ENCODE measurements at regions not wholly inside any gene's neighbourhood (a gene's known extent, or its start where the extent isn't known, plus 50 kb on each side); places are given as distances from the start of the nearest gene placed in this dataset.
"Not testable (repeated sequence)": the region's sequence is repeated elsewhere in the genome, so short reads cannot be mapped to it uniquely, and the experiment has no call there.

GRCh38 chr12:89167986-89168385 is 184.3 kb downstream of the DUSP6 start:
- DNase-seq, result no peak
- in situ Hi-C loops (cut with MboI; ENCODE audit: low pct_unique_long_range_greater_than_20kb, low sequenced_read_pairs), result loop anchor here (25.0 kb wide), 1 partner anchor 106 kb away; no protein-coding TSS in a partner anchor

- DNase-seq, result peak; percentile 80
- in situ Hi-C loops (cut with MboI; ENCODE audit: low pct_unique_long_range_greater_than_20kb, low sequenced_read_pairs), result loop anchor here (25.0 kb wide), 1 partner anchor 104 kb away; no protein-coding TSS in a partner anchor
Measured at GRCh38 chr12:89166525-89166934, 185.8 kb downstream of the DUSP6 start.

DNA sequence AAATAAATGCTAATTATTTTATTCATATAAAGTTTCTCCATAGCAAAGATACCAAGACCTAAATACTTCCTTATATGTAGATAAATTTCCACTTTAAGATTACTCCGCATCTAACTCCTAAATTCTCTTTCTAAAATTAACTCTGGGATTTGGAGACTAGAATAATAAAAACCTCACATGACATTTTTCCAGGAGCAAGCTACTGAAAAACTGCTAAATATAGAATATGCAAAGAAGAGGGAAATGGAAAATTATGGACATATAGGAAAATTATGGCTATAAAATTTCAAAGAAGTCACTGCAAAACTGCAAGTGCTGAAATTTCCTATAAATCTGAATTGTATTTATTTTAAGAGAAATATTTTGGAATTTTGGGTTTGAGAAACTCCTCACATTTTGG is 186.2 kb downstream of the DUSP6 start:
- in situ Hi-C loops (cut with MboI; ENCODE audit: low pct_unique_long_range_greater_than_20kb, low sequenced_read_pairs), result loop anchor here (25.0 kb wide), 1 partner anchor 104 kb away; no protein-coding TSS in a partner anchor
- no peak for DNase-seq

GRCh38 chr12:89165703-89166102 is 186.6 kb downstream of the DUSP6 start:
- in situ Hi-C loops (cut with MboI; ENCODE audit: low pct_unique_long_range_greater_than_20kb, low sequenced_read_pairs), result loop anchor here (25.0 kb wide), 1 partner anchor 103 kb away; no protein-coding TSS in a partner anchor

GRCh38 chr12:89163918-89164317 is 188.4 kb downstream of the DUSP6 start:
- peak; percentile 35 for DNase-seq
- in situ Hi-C loops (cut with MboI; ENCODE audit: low pct_unique_long_range_greater_than_20kb, low sequenced_read_pairs), result loop anchor here (25.0 kb wide), 1 partner anchor 102 kb away; no protein-coding TSS in a partner anchor

More at GRCh38 chr12:89165703-89166102, 186.6 kb downstream of the DUSP6 start:
- no peak for DNase-seq

- peak; percentile 99 for DNase-seq
- in situ Hi-C loops (cut with MboI; ENCODE audit: low pct_unique_long_range_greater_than_20kb, low sequenced_read_pairs), result loop anchor here (25.0 kb wide), 1 partner anchor 100 kb away; no protein-coding TSS in a partner anchor
Measured at GRCh38 chr12:89162589-89163261, 189.6 kb downstream of the DUSP6 start.

- in situ Hi-C loops (cut with MboI; ENCODE audit: low pct_unique_long_range_greater_than_20kb, low sequenced_read_pairs), result loop anchor here (25.0 kb wide), 1 partner anchor 99 kb away; no protein-coding TSS in a partner anchor
- DNase-seq, result no peak
Measured at GRCh38 chr12:89161557-89161956, 190.7 kb downstream of the DUSP6 start.

DNA sequence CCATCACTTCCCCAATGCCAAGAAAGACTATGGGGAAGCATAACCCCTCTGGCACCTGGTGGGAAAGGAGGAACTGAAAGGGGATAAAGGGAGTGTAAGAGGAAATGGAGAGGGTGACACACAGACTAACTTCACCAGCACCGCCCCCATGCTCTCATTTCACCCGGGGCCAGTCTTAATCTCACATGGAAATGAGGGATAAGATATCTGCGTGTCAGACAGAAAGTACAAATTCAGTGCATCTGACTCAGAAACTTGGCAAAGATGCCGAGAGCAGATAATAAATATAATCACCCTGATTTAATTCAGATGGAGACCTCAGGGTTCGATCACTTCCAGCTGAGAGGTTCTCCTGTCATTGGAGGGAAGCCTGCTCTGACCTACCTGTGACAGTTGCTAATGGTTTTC is 191.6 kb downstream of the DUSP6 start:
- peak; percentile 82 for DNase-seq
- in situ Hi-C loops (cut with MboI; ENCODE audit: low pct_unique_long_range_greater_than_20kb, low sequenced_read_pairs), result loop anchor here (25.0 kb wide), 1 partner anchor 98 kb away; no protein-coding TSS in a partner anchor

- in situ Hi-C loops (cut with MboI; ENCODE audit: low pct_unique_long_range_greater_than_20kb, low sequenced_read_pairs), result loop anchor here (25.0 kb wide), 1 partner anchor 95 kb away; no protein-coding TSS in a partner anchor
- DNase-seq, result no peak
Measured at GRCh38 chr12:89157413-89157812, 194.9 kb downstream of the DUSP6 start.

- in situ Hi-C loops (cut with MboI; ENCODE audit: low pct_unique_long_range_greater_than_20kb, low sequenced_read_pairs), result loop anchor here (25.0 kb wide), 1 partner anchor 95 kb away; no protein-coding TSS in a partner anchor
- peak; percentile 28 for DNase-seq
Measured at GRCh38 chr12:89156862-89157262, 195.4 kb downstream of the DUSP6 start.

- peak; percentile 47 for DNase-seq
- in situ Hi-C loops (cut with MboI; ENCODE audit: low pct_unique_long_range_greater_than_20kb, low sequenced_read_pairs), result loop anchor here (25.0 kb wide), 1 partner anchor 94 kb away; no protein-coding TSS in a partner anchor
Measured at GRCh38 chr12:89156340-89156739, 196.0 kb downstream of the DUSP6 start.

GRCh38 chr12:89155826-89156225 is 196.5 kb downstream of the DUSP6 start:
- peak; percentile 37 for DNase-seq
- in situ Hi-C loops (cut with MboI; ENCODE audit: low pct_unique_long_range_greater_than_20kb, low sequenced_read_pairs), result loop anchor here (25.0 kb wide), 1 partner anchor 94 kb away; no protein-coding TSS in a partner anchor

DNA sequence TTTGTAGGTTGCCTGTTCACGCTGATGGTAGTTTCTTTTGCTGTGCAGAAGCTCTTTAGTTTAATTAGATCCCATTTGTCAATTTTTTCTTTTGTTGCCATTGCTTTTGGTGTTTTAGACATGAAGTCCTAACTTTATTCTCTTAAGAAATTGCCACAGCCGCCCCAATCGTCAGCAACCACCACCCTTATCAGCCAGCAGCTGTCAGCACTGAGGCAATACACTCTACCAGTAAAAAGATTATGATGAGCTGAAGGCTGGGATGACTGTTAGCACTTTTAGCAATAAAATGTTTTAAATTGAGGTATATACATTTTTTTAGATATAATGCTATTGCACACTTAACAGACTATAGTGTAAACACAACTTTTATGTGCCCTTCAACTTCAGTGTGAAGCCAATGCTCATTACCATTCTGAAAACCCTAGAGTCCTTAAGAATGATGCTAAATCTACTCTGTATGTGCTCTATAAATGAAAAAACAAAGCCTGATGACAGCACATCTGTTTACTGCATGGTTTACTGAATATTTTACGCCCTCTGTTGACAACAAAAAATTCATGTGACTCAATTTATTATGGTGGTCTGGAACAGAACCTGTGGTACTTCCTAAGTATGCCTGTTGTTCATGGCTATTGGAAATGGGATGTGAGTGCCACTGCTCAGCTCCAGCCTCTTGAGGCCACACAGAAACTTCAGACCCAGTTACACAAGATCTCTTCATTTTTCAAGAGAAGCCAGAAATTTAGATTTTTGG is 197.4 kb downstream of the DUSP6 start:
- no peak for DNase-seq
- in situ Hi-C loops (cut with MboI; ENCODE audit: low pct_unique_long_range_greater_than_20kb, low sequenced_read_pairs), result loop anchor here (25.0 kb wide), 1 partner anchor 93 kb away; no protein-coding TSS in a partner anchor

GRCh38 chr12:89153341-89153740 is 199.0 kb downstream of the DUSP6 start:
- in situ Hi-C loops (cut with MboI; ENCODE audit: low pct_unique_long_range_greater_than_20kb, low sequenced_read_pairs), result loop anchor here (25.0 kb wide), 1 partner anchor 91 kb away; no protein-coding TSS in a partner anchor
- DNase-seq, result no peak

- no peak for DNase-seq
- in situ Hi-C loops (cut with MboI; ENCODE audit: low pct_unique_long_range_greater_than_20kb, low sequenced_read_pairs), result loop anchor here (25.0 kb wide), 1 partner anchor 89 kb away; no protein-coding TSS in a partner anchor
Measured at GRCh38 chr12:89151536-89151935, 200.8 kb downstream of the DUSP6 start.

DNA sequence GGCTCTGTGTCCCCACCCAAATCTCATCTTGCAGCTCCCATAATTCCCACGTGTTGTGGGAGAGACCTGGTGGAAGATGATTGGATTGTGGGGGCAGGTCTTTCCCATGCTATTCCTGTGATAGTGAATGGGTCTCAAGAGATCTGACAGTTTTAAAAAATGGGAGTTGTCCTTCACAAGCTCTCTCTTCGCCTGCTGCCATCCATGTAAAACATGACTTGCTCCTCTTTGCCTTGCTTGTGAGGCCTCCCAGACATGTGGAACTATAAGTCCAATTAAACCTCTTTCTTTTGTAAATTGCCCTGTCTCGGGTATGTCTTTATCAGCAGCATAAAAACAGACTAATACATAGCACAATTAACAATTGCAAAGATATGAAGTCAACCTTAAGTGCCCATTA is 201.5 kb downstream of the DUSP6 start:
- DNase-seq, result not testable (repeated sequence)
- in situ Hi-C loops (cut with MboI; ENCODE audit: low pct_unique_long_range_greater_than_20kb, low sequenced_read_pairs), result loop anchor here (25.0 kb wide), 1 partner anchor 88 kb away; no protein-coding TSS in a partner anchor

- in situ Hi-C loops (cut with MboI; ENCODE audit: low pct_unique_long_range_greater_than_20kb, low sequenced_read_pairs), result no loop called here
- no peak for DNase-seq
Measured at GRCh38 chr12:89140602-89141238, 211.6 kb downstream of the DUSP6 start.

GRCh38 chr12:89140141-89140540 is 212.2 kb downstream of the DUSP6 start:
- DNase-seq, result no peak
- in situ Hi-C loops (cut with MboI; ENCODE audit: low pct_unique_long_range_greater_than_20kb, low sequenced_read_pairs), result no loop called here

DNA sequence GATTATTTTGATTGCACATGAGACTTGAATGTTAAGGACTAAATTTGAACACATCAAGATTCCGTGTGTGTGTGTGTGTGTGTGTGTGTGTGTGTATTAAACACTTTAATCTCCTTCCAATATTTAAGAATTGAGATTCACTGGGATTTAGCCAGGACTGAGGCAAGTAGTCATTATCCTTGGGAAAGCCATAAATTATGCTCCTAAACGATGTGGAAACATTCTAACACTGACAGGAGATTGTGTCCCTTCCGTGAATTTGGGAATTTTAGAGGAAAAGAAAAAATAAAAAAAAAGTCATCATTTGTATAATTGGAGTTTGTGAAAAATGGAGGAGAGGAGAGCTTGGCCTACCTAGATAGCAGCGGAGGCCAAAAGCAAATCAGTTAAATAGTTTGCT is 212.9 kb downstream of the DUSP6 start:
- no peak for DNase-seq
- in situ Hi-C loops (cut with MboI; ENCODE audit: low pct_unique_long_range_greater_than_20kb, low sequenced_read_pairs), result no loop called here
